Smooth muscle cell (in vitro differentiated cells): ENCODE measurements at regions not wholly inside any gene's neighbourhood (a gene's known extent, or its start where the extent isn't known, plus 50 kb on each side); places are given as distances from the start of the nearest gene placed in this dataset.

ENCODE experiments used
- DNase-seq: peaks from one replicate; lab custom pipeline; 2025; ENCODE audit not compliant: unreplicated experiment; lab: John Stamatoyannopoulos, UW
- H2AFZ ChIP-seq: fragments of 200-600 bp; sonication (generic); 2 replicates; pipeline ENCODE4 v1.6.0; 2016; ENCODE audit warnings: antibody characterized with exemption, low read depth, mild to moderate bottlenecking
- H3F3A ChIP-seq: fragments of 200-600 bp; sonication (generic); 2 replicates; pipeline ENCODE4 v1.6.0; 2017; ENCODE audit warnings: antibody characterized with exemption, low read depth
- H3K27ac ChIP-seq: fragments of 200-600 bp; sonication (generic); 2 replicates; pipeline ENCODE4 v1.5.1; 2016; ENCODE audit warnings: low read depth, mild to moderate bottlenecking
- H3K27me3 ChIP-seq: fragments of 200-600 bp; sonication (generic); 2 replicates; pipeline ENCODE4 v1.6.1; 2016; ENCODE audit warnings: low read depth, mild to moderate bottlenecking
- H3K36me3 ChIP-seq: fragments of 200-600 bp; sonication (generic); 2 replicates; pipeline ENCODE4 v1.5.1; 2016; ENCODE audit warnings: low read depth
- H3K4me1 ChIP-seq: fragments of 200-600 bp; sonication (generic); 2 replicates; pipeline ENCODE4 v1.5.1; 2016; ENCODE audit warnings: low read depth
- H3K4me2 ChIP-seq: fragments of 200-600 bp; sonication (generic); 2 replicates; pipeline ENCODE4 v1.6.0; 2016; ENCODE audit warnings: mild to moderate bottlenecking
- H3K4me3 ChIP-seq: fragments of 200-600 bp; sonication (generic); 2 replicates; pipeline ENCODE4 v1.5.1; 2016; ENCODE audit warnings: mild to moderate bottlenecking
- H3K79me2 ChIP-seq: fragments of 200-600 bp; sonication (generic); 2 replicates; pipeline ENCODE4 v1.6.0; 2016; ENCODE audit warnings: low read depth, mild to moderate bottlenecking
- H3K9ac ChIP-seq: fragments of 200-600 bp; sonication (generic); 2 replicates; pipeline ENCODE4 v1.6.0; 2016; ENCODE audit warnings: low read depth
- H3K9me3 ChIP-seq: fragments of 200-600 bp; sonication (generic); replicated peaks from 2 replicates; pipeline ENCODE4 v1.5.1; 2016; ENCODE audit warnings: low read depth
- H4K20me1 ChIP-seq: fragments of 200-600 bp; sonication (generic); 2 replicates; pipeline ENCODE4 v1.6.0; 2016; ENCODE audit warnings: low read depth
- CTCF ChIP-seq: fragments of 200-600 bp; sonication (generic); IDR thresholded peaks from 2 replicates; pipeline ENCODE4 v1.5.1; 2017; ENCODE audit warnings: borderline replicate concordance, mild to moderate bottlenecking, antibody characterized with exemption; ENCODE audit not compliant: insufficient read depth, poor library complexity, severe bottlenecking
- WGBS: methylation state at CpG from one replicate; pipeline ENCODE4 v1.1.7; 2016; ENCODE audit warnings: low lambda C conversion rate; 5-methylcytosine and 5-hydroxymethylcytosine counted together

GRCh38 chr12:75704208-75704607 is 192.8 kb upstream of the KRR1 start:
- Histone ChIP-seq H3K4me1 (peaks cover 17% of the 10 kb centered on the region), H3K79me2 (no peaks in the 10 kb centered on the region), H3K9me3 (no peaks in the 10 kb centered on the region), H3K27ac (no peak overlapping the region), H3K27me3 (no peaks in the 10 kb centered on the region), H3K36me3 (no peaks in the 10 kb centered on the region), H3K4me2 (no peak overlapping the region), H4K20me1 (no peaks in the 10 kb centered on the region), H3K9ac (no peak overlapping the region), H3K4me3 (no peak overlapping the region), H2AFZ (no peak overlapping the region), H3F3A (peaks cover 12% of the 10 kb centered on the region)
- DNase-seq = no peak
- WGBS = 76% methylated on average over 3 of the region's 3 CpGs
- no peak for TF ChIP-seq CTCF

- no peak overlapping the region for H2AFZ ChIP-seq
- H3K4me3 ChIP-seq = no peak overlapping the region
Observed at GRCh38 chr12:75703131-75703530, 191.7 kb upstream of the KRR1 start.

GRCh38 chr12:75702477-75703093 is 191.2 kb upstream of the KRR1 start:
- Histone ChIP-seq H4K20me1 (no peaks in the 10 kb centered on the region), H3K27ac (no peak overlapping the region), H3K4me1 (peaks cover 17% of the 10 kb centered on the region), H2AFZ (no peak overlapping the region), H3K9ac (no peak overlapping the region), H3K4me3 (no peak overlapping the region), H3K4me2 (no peak overlapping the region), H3K36me3 (no peaks in the 10 kb centered on the region), H3K9me3 (no peaks in the 10 kb centered on the region), H3F3A (peaks cover 12% of the 10 kb centered on the region), H3K79me2 (no peaks in the 10 kb centered on the region), H3K27me3 (no peaks in the 10 kb centered on the region)
- no peak for TF ChIP-seq CTCF
- DNase-seq = no peak
- WGBS = 44% methylated on average over 5 of the region's 5 CpGs

More at GRCh38 chr12:75703131-75703530, 191.7 kb upstream of the KRR1 start:
- DNase-seq = no peak
- H4K20me1 ChIP-seq = no peaks in the 10 kb centered on the region
- peaks cover 12% of the 10 kb centered on the region for H3F3A ChIP-seq
- peaks cover 17% of the 10 kb centered on the region for H3K4me1 ChIP-seq
- no peak overlapping the region for H3K4me2 ChIP-seq
- H3K79me2 ChIP-seq = no peaks in the 10 kb centered on the region
- H3K27ac ChIP-seq = no peak overlapping the region
- TF ChIP-seq CTCF = no peak
- no peaks in the 10 kb centered on the region for H3K36me3 ChIP-seq
- H3K9me3 ChIP-seq = no peaks in the 10 kb centered on the region
- no peaks in the 10 kb centered on the region for H3K27me3 ChIP-seq
- no peak overlapping the region for H3K9ac ChIP-seq

- DNase-seq = no peak
- WGBS = 96% methylated on average over 2 of the region's 2 CpGs
- Histone ChIP-seq H3F3A (peaks cover 12% of the 10 kb centered on the region), H3K79me2 (no peaks in the 10 kb centered on the region), H3K27me3 (no peaks in the 10 kb centered on the region), H3K27ac (no peak overlapping the region), H3K4me1 (peaks cover 16% of the 10 kb centered on the region), H4K20me1 (no peaks in the 10 kb centered on the region), H3K4me3 (no peak overlapping the region), H3K9ac (no peak overlapping the region), H3K9me3 (no peaks in the 10 kb centered on the region), H3K36me3 (no peaks in the 10 kb centered on the region), H2AFZ (no peak overlapping the region), H3K4me2 (no peak overlapping the region)
- TF ChIP-seq CTCF = no peak
Observed at GRCh38 chr12:75701859-75702258, 190.4 kb upstream of the KRR1 start.
